GM13977 (cell line): ENCODE measurements at regions not wholly inside any gene's neighbourhood (a gene's known extent, or its start where the extent isn't known, plus 50 kb on each side); places are given as distances from the start of the nearest gene placed in this dataset.

Source experiments
- DNase-seq: peaks from one replicate; pipeline ENCODE4 v3.0.0; 2012; ENCODE audit warnings: low spot score
- in situ Hi-C: fragments of 300-500 bp; cut with MboI; formaldehyde crosslinking; loops from one replicate; pipeline ENCODE4 v1.12.0; 2022; ENCODE audit warnings: low sequenced_read_pairs, low pct_unique_long_range_greater_than_20kb, mixed read lengths, inconsistent platforms; ENCODE audit not compliant: unreplicated experiment
- TF ChIP-seq, protein P1 (sequence below): IDR thresholded peaks from 2 replicates; pipeline ENCODE4 v1.5.1; 2012; ENCODE audit warnings: mild to moderate bottlenecking, control low read depth; ENCODE audit not compliant: insufficient read depth; ENCODE audit errors: extremely low read depth, missing control alignments

DNA sequence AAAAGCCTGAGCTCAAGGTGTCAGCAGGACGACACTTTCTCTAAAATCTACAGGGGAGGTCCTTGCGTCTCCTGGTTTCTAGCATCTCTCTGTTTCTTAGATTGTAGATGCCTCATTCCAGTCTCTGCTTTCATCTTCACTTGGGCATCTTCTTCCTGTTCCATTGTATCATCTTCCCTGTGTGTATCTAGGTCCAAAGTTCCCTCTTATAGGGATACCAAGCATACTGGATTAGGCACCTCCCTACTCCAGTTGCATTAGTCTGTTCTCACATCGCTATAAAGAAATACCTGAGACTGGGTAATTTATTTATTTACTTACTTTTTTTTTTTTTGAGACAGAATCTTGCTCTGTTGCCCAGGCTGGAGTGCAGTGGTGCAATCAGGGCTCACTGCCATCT is 91.3 kb upstream of the ABCC4 start:
- no peak for DNase-seq
- in situ Hi-C loops = no loop called here
- TF ChIP-seq, protein P1, sequence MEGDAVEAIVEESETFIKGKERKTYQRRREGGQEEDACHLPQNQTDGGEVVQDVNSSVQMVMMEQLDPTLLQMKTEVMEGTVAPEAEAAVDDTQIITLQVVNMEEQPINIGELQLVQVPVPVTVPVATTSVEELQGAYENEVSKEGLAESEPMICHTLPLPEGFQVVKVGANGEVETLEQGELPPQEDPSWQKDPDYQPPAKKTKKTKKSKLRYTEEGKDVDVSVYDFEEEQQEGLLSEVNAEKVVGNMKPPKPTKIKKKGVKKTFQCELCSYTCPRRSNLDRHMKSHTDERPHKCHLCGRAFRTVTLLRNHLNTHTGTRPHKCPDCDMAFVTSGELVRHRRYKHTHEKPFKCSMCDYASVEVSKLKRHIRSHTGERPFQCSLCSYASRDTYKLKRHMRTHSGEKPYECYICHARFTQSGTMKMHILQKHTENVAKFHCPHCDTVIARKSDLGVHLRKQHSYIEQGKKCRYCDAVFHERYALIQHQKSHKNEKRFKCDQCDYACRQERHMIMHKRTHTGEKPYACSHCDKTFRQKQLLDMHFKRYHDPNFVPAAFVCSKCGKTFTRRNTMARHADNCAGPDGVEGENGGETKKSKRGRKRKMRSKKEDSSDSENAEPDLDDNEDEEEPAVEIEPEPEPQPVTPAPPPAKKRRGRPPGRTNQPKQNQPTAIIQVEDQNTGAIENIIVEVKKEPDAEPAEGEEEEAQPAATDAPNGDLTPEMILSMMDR = no peak

DNA sequence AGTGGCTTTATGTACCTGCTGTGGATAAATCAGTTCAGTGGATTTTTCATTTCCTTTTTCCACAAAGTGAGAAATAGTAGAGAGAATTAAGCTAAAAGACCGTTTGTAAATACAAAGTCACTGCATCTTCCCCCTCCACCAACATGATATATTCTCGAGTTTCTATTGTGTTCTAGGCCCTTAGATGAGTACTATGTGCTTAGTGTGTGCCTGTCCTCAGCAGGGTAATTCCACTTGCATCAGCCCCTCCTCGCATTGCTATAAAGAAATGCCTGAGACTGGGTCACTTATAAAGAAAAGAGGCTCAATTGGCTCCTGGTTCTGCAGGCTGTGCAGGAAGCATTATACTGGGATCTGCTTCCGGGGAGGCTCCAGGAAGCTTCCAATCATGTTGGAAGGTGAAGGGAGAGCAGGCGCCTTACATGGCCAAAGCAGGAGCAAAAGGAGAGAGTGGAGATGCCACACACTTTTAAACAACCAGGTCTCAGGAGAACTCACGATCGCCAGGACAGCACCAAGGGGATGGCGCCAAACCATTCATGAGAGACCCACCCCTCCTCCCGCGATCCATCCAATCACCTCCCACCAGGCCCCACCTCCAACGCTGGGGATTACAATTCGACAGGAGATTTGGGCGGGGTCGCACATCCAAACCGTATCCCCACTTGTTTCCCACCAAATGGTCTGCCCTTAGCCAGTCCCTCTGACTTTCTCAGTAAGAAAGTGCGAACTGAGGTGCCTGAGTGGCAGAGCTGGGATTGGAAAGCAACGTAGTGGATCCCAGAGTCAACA is 102.3 kb upstream of the ABCC4 start:
- TF ChIP-seq, protein P1 = no peak
- in situ Hi-C loops = loop anchor here (10.0 to 25.0 kb wide), 2 partner anchors 71 to 716 kb away; no protein-coding TSS in a partner anchor
- no peak for DNase-seq

DNA sequence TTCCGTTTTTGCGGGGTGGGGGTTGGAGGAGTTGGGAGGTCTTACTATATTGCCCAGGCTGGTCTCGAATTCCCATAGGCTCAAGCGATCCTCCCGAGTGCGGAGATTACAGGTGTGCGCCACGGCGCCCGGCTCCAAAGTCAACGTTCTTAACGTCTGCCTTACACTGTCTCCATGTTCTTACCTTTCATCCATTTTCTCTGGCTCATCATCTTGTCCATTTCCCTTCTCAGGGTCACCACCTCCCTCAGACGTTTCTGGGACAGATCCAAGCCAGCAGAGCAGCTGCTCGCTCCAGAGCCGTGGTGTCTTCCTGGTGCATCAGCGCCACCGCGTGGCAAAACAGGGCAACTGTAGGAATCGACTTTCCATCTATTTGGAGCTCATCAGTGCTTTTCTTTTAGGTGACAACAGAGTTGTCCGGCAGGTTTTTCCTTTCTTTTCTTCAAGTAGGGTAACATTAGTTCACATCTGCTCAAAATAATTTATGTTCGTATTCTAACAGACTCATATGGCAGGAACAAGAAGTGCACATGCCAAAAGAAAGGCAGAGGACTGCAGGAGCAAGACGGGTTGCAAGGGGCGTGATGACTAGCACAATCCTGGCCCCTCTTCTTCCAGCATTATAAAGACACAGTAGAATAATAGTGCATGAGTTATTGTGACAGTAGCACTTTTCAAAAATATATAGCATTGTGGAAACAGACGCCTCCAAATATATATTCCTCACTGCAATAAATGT is 103.1 kb upstream of the ABCC4 start:
- DNase-seq = peak; percentile 77
- in situ Hi-C loops = loop anchor here (10.0 to 25.0 kb wide), 2 partner anchors 70 to 717 kb away; no protein-coding TSS in a partner anchor
- TF ChIP-seq, protein P1 = peak; percentile 94

DNA sequence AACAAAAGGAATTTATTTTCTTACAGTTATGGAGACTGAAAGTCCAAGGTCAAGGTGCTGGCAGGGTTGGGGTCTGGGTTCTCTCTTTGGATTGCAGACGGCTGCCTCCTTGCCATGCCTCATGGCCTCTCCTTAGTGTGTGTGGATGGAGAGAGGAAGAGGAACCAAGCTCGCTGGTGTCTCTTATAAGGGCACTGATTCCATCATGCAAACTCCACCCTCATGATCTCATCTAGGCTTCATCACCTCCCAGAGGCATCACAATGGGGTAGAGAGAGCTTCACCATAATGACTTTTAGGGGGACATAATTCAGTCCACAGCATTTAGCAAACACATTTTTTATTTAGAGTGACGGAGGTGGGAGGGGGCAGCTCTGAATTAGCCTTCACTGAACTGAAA is 104.9 kb upstream of the ABCC4 start:
- DNase-seq = no peak
- in situ Hi-C loops = loop anchor here (5.0 to 25.0 kb wide), 3 partner anchors 69 to 719 kb away; no protein-coding TSS in a partner anchor
- TF ChIP-seq, protein P1 = no peak

DNA sequence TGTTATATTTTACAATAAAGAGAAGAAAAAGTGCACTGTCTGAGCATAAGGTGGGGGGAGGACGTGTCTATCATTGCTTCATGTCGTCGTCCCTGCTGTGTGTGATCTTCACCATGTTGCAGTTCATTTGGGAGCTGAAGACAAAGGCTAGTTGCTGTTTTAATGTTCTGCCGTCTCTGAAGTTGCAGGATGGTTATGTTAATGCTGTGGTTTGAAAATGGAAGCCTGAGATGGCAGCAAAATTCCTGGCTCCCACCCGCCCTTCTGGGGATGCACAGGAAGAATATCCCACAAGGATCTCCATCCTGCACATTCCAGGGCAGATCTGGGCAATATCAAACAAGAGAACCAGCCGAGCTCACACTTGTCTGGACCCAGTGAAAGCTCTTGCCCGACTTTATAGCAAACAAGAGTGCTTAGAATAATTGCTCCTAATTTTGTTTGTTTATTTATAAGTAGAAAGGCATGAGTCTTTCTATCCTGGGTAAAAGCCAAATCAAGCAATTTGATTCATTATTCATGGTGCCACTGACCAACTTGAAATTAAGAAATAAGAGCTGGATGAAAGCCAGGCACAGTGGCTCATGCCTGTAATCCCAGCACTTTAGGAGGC is 110.3 kb upstream of the ABCC4 start:
- TF ChIP-seq, protein P1 = no peak
- DNase-seq = no peak
- in situ Hi-C loops = loop anchor here (25.0 kb wide), 1 partner anchor 724 kb away; no protein-coding TSS in a partner anchor

DNA sequence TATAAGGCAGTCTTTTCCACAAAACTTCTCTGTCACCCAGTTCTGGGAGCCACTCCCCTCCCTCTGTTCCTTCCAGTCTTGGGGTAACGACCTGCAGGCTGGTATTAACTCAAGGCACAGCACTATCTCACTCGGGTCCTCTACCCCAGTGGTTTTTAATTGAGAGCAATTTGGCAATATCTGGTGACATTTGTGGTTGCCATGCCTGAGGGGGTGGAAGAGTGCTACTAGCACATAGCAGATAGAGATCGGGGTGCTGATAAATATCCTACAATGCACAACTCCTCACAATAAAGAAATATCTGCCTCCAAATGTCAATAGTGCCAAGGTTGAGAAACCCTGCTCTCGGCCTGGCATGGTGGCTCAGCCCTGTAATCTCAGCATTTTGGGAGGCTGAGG is 117.7 kb upstream of the ABCC4 start:
- in situ Hi-C loops = loop anchor here (25.0 kb wide), 1 partner anchor 732 kb away; no protein-coding TSS in a partner anchor
- DNase-seq = no peak
- TF ChIP-seq, protein P1 = no peak
